ENCODE measurements at regions not wholly inside any gene's neighbourhood (a gene's known extent, or its start where the extent isn't known, plus 50 kb on each side); places are given as distances from the start of the nearest gene placed in this dataset.

- DNase-seq (ENCODE audit: low read depth): no peak
These were observed 945.0 kb upstream of the INTU start for GRCh38 chr4:126687655-126688358.

- no peak for DNase-seq (ENCODE audit: low read depth)
These were observed 941.0 kb upstream of the INTU start for GRCh38 chr4:126691797-126692196.

DNA sequence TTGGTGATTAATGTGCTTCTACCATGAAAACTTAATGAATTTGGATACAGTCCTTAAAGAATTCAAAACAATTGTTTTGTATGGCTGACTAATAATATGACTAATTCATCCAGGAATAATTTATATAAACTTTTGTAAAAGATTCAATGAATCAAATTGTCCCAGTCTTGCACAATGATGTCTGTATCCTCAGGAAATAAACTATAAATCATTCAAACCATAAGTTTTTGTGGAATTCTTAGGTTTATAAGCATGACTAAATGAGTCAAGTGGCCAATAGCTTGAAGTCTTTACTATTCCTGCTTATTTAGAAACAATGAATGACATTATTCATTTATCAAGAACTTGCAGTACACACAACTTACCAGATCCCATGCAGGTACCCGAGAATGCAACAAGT is 935.0 kb upstream of the INTU start:
- DNase-seq (ENCODE audit: low read depth): peak; percentile 73

GRCh38 chr4:126698224-126698623 is 934.5 kb upstream of the INTU start:
- no peak for DNase-seq (ENCODE audit: low read depth)

DNA sequence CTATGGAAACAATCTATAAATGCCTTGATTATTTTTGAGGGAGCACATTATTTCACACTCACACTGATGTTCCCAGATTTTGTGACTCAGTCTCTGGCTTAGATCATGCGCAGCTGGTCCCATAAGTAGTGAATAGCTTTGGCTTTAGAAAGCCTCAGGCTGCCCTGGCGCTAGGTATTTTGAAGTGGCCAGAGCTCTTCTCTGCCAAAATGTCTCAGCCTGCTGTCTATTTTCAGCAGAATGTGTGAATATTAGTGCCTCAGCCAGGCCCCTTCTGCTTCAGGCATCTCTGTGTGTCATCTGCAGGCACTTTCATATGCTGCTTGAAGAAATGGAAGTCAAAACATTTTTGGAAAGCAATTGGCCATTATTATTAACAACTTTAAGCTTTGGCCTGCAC is 931.0 kb upstream of the INTU start:
- DNase-seq (ENCODE audit: low read depth): peak; percentile 83

DNA sequence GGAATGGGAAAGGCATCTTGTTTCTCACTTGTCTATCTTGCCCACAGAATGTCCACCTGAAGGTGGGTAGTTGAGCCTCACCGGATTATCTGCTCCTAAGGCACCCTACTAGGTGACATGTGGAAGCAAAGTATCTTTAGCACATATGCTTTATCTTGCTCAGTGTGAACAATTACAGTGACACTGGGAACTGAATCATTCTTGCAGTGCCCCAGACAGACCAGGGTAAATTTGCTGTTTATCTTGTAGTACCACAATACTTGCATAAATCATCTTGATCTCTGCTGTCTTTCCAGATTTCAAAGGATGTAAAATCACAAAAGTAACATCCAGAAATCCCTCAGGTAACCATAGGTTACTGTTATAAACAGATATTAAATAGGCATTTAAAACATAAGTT is 930.0 kb upstream of the INTU start:
- DNase-seq (ENCODE audit: low read depth): no peak

DNA sequence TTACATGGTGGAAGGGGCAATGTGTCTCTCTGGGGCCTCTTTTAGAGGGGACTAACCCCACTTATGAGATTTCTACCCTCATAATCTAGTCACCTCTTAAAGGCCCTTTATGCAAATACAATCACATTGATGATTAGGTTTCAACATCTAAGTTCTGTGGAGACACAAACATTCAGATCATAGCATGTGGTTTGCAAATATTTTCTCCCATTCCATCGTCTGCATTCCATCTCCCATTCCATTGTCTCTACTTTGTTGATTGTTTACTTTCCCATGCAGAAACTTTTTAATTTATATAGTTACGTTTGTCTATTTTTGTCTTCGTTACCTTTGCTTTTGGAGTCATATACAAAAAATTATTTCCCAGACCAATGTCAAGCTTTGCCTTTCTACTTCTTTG is 927.5 kb upstream of the INTU start:
- DNase-seq (ENCODE audit: low read depth): no peak

DNA sequence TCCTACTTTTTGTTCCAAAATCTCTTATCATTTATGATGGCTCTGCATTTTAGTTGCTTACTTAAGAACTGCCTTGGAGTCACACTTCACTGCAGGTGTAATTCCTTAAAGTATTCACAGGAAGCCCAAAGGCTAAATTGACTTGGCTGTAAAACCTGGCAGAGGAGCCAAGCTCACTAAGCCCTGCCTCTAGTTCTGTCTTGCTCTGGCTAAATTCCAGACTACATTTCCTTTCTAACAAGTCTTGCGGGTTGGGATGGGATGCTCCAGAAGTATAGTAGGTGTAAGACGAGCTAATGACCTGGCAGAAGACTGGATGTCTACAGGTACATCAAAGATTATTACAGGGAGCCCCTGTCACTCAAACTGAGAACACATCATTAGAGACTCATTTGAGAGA is 924.0 kb upstream of the INTU start:
- DNase-seq (ENCODE audit: low read depth): no peak

DNA sequence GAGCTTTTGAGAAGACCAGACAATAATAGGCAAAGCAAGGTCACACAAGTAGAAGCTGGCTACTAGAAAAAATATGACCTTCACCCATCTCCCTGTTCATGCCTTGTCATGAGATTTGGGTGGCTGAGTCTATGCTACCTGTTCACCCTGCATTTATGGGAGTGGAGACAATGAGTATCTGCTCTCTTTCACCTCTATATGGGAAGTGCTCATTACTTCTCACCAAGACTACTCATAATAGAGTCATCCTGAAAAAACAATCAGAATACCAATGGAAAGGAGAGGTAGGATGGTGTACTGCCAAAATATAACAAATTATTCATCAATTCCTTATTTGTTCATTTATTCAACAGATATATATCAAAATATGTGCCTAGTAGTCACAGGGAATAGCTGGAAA is 921.8 kb upstream of the INTU start:
- DNase-seq (ENCODE audit: low read depth): no peak

DNA sequence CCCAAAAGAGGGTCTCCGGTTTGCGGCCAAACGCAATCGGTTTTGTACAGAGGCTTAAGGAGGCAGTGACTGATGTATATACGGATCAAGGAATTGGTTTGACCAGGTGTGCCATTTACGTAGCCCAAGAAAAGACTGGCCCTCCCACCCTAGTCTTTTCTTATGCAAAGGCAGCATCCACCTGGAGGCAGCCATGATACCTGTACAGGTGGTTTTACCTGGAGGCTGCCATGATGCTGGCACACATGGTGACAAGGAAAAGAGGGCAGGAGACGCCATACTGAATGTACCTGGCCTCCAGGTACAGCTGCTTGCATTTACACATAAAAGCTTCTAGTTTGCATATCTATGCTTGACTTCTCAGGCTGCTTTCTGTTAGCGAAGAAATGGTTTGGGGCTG is 917.7 kb upstream of the INTU start:
- DNase-seq (ENCODE audit: low read depth): no peak

GRCh38 chr4:126715681-126716080 is 917.1 kb upstream of the INTU start:
- no peak for DNase-seq (ENCODE audit: low read depth)

DNA sequence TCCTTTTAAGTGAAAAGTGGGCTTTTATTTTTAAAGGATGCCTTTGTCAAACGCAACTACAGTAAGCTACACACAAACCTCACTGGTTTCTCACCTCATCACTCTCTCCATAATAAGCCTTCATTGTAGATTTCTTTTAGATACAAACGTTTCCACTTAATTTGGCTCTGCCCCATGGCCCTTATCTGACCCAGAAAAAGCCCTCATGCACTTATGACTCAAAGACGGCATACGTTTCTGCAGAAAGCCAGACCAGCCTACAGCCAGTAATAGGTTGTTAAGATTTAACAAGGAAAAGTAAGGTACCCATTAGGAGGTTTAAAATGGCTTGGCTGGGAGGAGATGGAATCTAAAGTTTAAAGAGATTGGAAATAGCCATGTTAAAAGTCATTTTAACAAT is 914.6 kb upstream of the INTU start:
- DNase-seq (ENCODE audit: low read depth): no peak

- no peak for DNase-seq (ENCODE audit: low read depth)
These were observed 912.9 kb upstream of the INTU start for GRCh38 chr4:126719852-126720251.

- DNase-seq (ENCODE audit: low read depth): no peak
These were observed 906.9 kb upstream of the INTU start for GRCh38 chr4:126725906-126726305.

DNA sequence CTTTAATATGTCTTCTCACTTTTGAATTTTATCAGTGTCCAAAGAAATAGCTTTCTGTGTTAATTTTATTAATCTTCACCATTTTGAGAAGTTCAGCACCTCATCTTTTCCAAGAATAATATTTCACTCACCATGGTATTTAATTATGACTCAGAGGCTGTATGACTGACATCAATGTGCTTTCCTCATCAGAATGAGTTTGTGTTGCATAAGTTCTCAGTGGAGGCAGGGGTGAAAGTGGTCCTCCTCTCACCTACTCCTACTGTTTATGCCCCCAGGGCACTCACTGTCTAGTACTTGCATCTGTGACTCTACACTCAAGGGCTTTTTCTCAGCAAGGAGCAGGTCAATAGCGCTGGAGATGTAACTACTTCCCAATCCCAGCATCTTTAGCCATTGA is 905.3 kb upstream of the INTU start:
- DNase-seq (ENCODE audit: low read depth): no peak

DNA sequence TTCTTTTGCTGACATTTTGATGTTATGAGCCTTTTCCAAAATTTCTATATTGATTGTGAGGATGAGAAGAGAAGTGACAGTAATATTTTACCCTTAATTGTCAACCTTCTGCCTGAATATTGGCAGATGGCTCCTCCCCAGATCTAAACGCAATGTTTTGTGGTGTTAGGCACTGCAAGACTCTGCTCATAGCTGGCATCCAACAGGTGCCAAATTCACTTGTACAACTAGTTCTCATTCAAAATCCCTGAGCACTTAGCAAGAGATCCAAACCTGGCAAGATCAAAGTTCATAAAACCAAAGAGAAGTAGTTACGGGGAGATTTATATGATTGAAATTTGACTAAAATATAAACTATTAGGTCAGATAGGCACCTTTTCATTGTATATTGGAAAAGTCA is 901.7 kb upstream of the INTU start:
- DNase-seq (ENCODE audit: low read depth): no peak

DNA sequence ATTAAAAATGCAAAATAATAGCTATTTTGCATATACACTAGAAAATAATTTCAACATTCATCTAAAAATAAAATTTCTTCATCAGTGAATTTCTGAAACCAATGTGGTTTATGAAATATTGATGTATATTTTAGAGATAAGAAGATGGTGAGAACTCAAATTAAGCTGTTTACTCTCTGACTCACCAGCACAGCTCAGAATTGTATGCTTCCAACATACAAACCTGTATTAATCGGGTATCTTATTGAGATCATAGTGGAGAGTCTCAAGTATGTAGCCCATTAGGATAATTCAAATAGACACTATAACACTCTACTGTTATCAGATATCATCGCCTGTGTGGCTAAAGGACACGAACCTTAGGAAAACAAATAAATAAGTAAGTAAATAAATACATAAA is 899.5 kb upstream of the INTU start:
- no peak for DNase-seq (ENCODE audit: low read depth)

DNA sequence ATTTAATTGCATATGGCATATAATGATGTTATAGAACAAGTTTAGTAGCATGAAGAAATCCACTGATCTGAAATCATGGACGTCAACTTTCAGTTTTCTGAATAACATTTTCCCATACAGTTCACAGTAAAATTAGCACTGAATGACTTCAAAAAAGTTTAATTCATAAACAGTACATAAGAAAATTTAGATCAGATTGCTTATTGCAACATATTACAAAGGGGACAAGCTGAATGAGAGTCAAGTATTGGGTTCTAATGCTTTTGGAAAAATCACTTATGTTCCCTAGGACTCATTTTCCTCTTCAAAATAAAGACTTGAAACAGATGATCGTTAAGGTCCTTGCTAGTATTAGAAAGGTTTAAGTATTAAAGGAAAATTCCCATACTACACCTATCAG is 898.3 kb upstream of the INTU start:
- no peak for DNase-seq (ENCODE audit: low read depth)

GRCh38 chr4:126735294-126736132 is 897.2 kb upstream of the INTU start:
- no peak for DNase-seq (ENCODE audit: low read depth)

GRCh38 chr4:126736133-126736518 is 896.6 kb upstream of the INTU start:
- DNase-seq (ENCODE audit: low read depth): no peak

DNA sequence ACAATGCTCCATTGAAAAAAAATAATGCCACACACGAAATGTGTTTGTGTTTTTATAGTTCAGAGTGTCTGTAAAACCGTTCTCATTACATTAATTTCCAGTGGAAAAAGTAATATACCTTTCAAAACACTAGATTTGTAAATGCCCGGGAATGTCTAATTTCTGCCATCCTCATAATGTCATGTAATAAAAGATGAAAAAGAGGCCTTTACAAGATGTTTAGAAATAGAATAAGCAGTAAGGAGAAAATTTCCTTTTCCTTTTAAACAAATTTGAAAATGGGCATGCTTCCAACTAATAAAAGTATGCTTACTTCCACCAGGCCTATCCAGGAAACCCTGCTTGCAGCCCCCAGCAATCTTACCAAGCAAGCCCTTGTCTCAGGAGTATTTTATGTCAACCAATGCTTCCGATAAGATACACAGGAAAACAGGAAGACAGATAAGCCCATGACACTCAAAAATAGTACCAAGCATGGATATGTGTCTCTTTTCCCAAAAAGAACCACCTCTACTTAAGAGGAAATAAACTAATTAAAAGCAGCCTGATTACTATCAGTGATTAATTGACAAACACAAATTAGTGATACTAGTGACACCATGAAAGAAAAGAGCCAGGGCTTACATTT is 894.7 kb upstream of the INTU start:
- no peak for DNase-seq (ENCODE audit: low read depth)

DNA sequence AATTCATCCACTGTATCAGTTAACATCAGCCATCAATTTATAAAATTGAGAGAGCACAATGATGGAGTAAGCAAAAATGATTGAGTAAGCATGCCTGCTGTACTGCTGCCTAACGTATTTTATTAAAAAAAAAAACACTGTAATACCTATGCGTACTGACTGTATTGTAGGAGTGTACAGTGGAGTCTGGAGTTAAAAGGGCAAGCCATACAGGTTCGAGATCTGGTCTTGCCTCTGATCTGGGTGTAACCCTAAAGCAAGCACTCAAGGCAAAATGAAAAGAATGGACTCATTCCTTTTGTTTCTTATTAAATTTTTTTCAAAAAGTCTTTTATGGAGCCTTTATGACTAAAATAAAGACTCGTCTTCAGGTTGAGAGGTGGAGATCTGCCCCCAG is 894.2 kb upstream of the INTU start:
- DNase-seq (ENCODE audit: low read depth): no peak

DNA sequence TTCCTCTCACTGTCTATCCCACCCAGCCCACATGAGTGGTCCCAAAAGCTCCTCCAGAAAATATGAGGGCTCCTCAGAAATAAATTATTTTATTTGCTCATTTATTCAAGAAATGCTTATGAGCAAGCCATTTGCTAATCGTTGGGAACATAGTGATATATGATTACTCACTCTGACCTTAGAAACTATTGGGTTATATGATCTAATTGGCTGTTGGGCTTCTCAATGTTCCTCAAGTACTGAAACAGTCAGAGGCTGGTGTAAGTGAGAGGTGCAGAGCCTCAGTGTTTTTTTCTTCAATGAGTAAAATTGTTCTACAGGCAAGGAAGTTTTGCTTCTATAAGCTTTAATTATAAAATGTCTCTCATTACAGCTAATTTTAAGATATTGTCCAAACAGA is 893.8 kb upstream of the INTU start:
- no peak for DNase-seq (ENCODE audit: low read depth)

Data from GM04504 (cell line).